Cardiac septum (tissue), 1 donor: ENCODE measurements at regions not wholly inside any gene's neighbourhood (a gene's known extent, or its start where the extent isn't known, plus 50 kb on each side); places are given as distances from the start of the nearest gene placed in this dataset.
"Not testable (repeated sequence)": the region's sequence is repeated elsewhere in the genome, so short reads cannot be mapped to it uniquely, and the experiment has no call there.

Experiments used
- DNase-seq: peaks from one replicate; pipeline ENCODE4 v3.0.0-alpha.2; 2020; ENCODE audit warnings: low spot score
- intact Hi-C: fragments of 100-400 bp; cut with DNase I; formaldehyde crosslinking; loops from one replicate; pipeline ENCODE4 v1.14.0; 2022
- donor health status: DM: no; HTN: no; CAD: no.

DNA sequence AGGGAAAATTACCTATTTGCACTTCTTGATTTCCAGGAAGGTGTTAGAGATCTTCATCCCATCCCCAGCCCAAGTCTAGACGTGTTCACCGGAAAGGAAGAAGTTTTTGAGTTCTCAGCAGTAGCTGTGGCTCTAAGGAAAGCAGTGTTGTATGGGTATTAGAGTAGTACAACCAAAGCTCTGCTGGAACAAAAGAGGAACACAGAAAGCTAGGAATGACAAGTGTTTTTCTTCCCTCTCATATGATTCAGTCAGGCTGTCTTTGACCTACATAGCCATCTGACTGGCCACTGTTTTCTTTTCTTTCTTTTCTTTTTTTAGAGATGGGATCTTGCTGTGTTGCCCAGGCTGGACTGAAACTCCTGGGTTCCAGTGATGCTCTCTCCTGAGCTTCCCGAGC lies 82.7 kb upstream of the SLC39A10 start:
- intact Hi-C loops, result no loop called here
- DNase-seq, result no peak

DNA sequence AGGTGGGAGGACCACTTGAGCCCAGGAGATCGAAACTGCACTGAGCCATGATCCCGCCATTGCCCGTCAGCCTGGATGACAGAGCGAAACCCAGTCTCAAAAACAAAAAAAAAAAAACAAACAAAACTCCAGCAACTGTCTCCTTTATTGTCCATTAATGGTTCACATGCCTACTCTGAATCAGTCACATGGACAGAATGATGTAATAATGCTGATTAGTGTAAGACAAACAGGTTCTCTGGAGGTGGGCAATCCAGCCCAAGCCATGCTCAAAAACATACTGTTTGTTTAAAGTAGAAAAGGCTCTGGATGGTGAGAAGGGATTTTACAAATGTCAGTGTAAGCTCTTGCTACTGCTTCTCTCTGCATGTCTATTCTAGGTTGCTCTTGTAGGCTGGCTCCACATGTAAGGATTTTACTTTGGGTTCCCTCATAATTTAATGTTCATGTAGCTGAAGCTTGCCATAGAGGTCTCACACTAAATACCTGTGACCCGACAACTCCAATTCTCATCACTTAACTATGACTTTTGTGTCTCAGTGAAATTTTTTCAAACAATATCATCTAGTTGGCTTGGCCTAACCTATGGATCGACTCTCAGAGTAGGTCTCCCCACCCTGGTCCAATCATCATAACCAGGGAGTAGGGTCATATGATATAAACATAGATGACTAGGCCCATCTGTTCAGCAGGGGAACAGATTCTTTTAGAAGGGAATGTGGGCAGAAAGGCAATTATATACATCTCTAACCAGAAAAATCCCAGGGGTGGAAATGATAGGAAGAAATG lies 83.9 kb upstream of the SLC39A10 start:
- intact Hi-C loops, result no loop called here
- DNase-seq, result no peak

DNA sequence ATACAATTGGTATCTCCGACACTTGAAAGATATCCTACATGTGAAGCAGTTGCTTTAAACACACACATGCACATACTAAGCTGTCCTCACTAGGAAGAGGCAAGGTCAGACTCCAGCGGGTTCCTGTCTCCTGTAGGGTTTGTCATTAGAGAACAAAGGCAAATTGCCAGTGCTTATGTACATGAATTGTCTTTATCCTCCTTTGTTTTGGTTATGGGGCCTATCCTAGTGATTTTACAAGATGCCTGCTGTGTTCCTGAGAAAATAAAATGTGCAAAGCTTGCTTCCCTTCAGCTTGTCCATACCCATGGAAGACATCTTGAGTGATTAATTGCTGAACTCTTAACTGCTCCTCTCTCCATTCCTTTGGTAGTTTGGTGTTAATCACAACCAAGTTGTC lies 86.7 kb upstream of the SLC39A10 start:
- DNase-seq, result no peak
- intact Hi-C loops, result no loop called here

DNA sequence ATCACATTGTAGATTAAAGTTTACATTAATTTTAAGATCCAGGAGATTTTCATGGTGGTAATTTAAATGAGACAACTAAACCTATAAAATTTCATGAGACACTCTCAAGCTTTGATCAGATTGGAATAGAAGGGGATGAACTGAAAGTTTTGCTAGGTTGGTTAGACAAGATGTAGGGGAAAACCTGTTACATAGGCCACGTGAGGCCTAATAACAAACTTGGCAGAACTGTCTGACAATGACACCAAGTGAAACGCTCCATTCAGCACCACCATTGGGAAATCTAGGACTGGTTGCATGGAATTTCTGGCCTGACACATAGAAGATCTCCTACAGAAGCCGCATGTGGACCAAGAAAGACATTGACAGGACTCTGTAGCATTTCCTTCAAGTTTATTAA lies 87.8 kb upstream of the SLC39A10 start:
- DNase-seq, result no peak

DNA sequence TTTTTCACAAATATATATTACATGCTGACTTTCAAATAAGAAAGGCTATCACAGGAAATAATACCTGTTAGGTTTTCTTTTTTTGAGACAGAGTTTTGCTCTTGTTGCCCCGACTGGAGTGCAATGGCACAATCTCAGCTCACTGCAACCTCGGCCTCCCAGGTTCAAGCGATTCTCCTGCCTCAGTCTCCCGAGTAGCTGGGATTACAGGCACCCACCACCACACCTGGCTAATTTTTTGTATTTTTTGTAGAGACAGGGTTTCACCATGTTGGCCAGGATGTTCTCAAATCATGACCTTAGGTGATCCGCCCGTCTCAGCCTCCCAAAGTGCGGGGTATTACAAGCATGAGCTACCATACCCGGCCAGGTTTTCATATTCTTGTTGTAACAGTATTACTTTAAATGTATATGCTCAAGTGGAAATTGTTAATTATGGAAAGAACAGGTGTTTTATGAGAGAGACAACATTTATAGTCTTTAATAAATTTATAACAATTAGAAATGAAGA lies 92.3 kb upstream of the SLC39A10 start:
- DNase-seq, intact Hi-C loops: not testable (repeated sequence)

More for the DNA sequence above, 87.8 kb upstream of the SLC39A10 start:
- intact Hi-C loops, result no loop called here

DNA sequence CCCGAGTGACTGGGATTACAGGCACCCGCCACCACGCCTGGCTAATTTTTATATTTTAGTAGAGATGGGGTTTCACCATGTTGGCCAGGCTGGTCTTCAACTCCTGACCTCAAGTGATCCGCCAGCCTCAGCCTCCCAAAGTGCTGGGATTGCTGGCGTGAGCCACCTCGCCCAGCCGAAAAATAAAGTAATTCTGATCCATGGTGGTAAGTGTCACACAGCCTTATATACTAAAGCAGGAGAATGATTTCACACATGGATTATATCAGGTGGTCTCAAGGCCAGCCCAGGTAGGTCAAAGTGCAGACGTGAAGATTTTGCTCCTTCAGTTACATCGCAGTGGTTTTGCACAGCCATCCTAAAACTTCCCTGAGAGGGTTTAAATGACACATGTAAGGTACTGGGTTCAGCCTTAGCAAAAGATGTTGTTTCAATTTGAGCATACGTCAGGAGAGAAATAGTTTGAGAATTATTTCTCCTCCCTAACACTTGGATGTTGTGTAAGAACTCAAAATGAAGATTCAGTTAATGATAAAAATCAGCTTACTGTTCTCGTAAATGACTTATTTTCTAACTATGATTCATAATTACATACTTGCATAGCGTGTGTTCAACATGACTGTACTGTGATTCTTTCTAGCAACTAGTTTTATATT lies 93.0 kb upstream of the SLC39A10 start:
- intact Hi-C loops, result no loop called here
- DNase-seq, result no peak

DNA sequence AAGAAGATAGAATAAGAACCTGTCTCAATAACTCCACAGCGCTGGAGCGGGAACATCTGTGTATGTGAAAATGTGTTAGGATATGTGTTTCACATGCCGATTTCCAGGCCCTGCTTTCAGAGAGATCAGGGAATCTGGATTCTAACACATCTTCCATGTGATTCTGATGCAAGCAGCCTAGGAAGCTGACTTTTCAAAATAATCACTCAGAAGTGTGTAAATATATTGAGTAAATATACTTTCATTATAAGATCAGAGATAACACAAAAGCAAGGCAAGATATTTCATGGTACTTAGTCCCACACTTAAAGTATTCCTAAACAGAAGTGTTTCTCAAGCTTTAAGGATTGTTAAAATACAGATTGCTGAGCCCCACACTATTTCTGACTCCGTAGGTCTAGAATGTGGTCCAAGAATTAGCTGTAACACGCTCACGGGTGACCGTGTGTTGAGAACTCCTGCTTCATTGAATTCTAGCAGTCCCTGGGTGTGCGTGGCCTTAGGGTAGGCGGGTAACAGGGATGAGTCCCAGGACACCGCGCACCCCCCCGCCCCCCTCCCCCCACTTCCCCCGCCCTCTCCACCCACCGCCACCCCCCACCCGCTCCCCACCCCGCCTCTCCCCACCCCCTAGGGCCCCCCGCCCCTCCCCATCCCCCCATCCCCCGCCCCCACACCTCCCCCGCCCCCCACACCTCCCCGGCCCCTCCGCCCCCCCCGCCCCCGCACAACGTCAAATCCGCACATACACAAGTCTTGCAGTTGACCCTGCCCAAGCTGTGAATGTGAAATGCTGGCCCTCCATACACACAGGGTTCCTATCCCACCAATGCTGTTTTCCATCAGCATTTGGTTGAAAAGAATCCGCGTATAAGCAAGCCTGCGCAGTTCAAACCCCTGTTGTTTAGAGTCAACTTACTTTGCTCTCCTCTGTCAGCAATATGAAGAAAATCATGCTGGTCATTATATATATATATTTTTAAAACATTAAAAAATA lies 94.2 kb upstream of the SLC39A10 start:
- DNase-seq, result no peak
- intact Hi-C loops, result no loop called here

DNA sequence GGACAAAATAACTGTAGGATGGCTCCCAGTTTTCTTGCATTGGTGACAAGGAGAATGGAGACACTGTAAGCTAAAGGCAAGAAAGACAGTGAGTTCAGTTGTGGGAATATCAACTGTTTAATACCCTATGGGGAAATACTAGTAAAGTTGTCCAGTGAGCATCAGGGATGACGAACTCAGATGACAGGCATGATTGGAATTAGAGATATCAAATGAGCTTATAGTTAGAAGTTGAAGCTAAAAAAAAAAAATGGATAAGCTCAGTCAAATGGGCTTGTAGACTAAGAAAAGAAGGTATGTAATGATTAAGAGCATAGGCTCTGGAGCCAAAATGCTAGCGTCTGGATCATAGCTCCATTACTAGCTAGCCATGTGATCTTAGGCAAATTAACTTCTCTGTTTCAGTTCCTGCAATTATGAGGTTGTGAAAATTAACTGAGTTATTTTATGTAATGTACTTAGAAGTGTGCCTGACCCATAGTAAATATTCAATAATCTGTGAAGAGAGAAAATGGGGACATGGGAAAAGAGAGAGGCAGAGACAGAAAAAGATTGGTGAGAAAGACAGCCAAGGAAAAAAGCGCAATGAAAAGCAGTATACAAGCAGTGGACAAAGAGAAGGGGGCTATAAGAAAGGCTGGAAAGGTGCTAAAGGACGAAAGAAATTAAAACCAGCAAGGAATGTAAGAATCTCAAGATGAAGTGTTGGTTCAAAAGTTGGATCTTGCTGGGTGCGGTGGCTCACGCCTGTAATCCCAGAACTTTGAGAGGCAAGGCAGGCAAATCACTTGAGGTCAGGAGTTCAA lies 95.7 kb upstream of the SLC39A10 start:
- no peak for DNase-seq
- intact Hi-C loops, result no loop called here

DNA sequence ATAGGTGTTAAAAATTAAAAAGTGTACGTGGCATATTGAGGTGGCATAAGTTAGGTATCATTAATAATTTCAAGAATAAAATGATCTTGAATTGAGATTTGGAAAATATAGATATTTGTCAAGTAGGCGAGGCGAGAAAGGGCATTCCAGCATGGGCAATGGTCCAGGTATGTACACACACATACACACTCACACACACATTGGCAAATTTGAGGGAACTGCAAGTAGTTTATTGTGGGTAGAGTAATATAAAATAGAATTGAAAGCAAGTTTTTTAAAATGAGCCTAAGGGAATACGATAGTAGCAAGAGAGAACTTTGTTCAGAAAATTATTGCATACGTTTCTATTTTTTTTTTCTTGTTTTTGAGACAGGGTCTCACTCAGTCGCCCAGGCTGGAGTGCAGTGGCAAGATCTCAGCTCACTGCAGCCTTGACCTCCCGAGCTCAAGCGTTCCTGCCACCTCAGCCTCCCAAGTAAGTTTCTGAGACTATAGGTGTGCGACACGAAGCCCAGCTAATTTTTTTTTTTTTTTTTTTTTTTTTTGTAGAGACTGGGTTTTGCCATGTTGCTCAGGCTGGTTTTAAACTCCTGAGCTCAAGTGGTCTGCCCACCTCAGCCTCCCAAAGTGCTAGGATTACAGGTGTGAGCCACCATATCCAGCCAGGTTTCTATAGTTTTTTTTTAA lies 96.7 kb upstream of the SLC39A10 start:
- intact Hi-C loops, result no loop called here
- no peak for DNase-seq

DNA sequence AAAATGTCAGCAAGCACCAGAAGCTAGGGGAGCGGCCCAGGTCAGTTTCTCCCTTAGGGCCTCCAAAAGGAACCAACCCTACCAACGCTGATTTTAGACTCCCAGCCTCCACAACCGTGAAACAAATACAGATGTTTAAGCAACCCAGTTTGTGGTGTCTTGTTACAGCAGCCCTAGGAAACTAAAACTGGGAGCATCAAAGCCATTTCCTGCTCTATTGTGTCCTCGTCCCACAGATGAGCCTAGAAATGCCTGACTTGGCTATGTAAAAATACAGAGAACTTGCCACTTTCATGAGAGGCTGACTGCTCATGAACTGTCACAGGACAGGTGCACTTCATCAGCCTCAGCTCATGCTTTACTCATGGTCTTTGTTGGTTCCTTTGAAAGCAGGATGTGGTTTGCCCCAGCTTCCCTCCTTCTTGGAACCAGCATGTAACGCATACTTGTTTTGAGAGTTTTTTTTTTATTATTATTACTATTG lies 97.6 kb upstream of the SLC39A10 start:
- intact Hi-C loops, result no loop called here
- DNase-seq, result no peak

DNA sequence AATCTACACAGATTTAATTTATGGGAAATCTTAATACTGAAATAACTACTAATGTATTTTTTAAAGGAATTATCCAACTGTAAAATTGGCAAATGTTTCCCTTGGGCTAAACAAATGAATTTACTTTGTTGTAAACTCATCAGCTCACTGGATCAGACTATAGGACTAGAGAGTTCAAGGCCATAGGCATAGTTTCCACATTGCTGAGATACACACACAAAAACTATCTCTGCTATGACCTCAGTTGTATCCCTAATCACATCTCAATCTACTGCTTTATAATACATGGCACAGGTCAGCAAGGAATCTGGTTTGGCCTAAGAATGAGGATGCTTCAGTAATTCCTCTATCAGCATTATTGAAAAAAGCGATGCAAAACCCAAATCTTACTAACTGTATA lies 101.1 kb upstream of the SLC39A10 start:
- intact Hi-C loops, result no loop called here
- no peak for DNase-seq

DNA sequence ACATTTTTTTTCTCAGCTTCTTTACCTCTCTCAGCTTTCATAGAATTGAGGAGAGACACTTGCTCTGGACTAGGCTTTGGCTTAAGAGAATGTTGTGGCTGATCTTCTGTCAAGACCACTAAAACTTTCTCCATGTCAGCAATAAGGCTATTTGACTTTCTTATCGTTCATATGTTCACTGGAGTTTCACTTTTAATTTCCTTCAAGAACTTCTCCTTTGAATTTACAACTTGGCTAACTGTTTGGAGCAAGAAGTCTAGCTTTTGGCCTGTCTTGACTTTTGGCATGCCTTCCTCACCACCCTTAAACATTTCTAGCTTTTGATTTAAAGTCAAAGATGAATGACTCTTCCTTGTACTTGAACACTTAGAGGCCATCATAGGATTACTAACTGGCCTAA lies 104.4 kb upstream of the SLC39A10 start:
- no peak for DNase-seq
- intact Hi-C loops, result no loop called here

DNA sequence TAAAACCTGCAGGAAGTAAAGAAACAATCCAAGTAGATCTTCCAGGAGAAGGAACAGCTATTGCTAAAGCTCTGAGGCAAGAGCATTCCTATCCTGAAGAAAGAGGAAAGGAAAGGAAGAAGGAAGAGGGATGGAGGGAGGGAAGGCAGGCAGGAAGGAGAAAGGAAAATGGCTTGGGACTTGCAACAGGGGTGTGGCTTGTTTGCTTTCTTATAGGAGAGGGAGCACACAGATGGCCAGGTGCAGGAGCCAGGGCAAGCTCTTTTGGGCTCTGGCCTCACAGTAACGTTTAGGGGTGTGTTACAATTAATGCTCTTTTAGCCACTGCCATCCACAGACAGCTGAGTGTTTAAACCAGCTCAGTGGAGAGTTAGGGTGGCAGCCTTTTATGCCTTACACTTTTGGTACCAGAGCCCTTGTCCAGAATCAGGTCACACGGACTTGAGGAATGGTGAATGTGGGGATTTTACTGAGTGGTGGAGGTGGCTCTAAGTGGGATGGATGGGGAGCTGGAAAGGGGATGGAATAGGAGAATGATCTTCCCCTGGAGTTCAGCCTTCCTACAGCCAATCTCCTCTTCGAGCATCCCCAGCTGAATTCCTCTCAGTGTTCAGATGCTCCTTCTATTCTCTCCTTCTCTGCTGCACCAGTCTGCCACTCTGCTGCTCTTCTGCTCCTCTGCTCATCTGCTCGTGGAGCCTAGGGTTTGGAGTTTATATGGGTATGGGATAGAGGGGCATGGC lies 108.7 kb upstream of the SLC39A10 start:
- DNase-seq, result no peak
- intact Hi-C loops, result no loop called here

DNA sequence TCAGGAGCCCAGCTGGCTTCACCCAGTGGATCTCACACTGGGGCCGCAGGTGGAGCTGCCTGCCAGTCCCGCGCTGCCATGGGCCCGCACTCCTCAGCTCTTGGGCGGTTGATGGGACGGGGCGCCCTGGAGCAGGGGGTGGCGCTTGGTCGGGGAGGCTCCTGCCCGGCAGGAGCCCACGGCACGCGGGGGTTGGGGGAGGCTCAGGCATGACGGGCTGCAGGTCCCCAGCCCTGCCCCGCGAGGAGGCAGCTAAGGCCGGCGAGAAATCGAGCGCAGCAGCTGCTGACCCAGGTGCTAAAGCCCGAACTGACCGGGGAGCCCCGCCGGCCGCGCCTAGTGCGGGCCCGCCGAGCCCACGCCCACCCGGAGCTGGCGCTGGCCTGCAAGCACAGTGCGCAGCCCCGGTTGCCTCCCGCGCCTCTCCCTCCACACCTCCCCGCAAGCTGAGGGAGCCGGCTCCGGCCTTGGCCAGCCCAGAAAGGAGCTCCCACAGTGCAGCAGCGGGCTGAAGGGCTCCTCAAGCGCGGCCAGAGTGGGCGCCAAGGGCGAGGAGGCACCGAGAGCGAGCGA lies 109.7 kb upstream of the SLC39A10 start:
- DNase-seq, intact Hi-C loops: not testable (repeated sequence)

DNA sequence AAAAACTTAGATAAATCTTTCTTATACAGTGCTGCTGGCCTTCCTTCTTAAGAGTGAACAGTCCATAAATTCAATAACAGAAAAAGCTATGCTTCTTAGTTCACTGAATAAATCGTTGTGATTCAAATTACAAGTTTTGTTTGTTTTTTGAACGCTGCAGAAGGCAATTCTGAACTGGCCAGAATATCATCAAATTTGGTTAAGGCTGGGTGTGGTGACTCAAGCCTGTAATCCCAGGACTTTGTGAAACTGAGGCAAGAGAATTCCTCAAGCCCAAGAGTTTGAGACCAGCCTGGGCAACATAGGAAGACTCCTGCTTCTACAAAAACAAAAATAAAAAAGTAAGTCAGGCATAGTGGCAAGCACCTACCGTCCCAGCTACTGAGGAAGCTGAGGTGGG lies 111.2 kb upstream of the SLC39A10 start:
- DNase-seq, result no peak
- intact Hi-C loops, result no loop called here

DNA sequence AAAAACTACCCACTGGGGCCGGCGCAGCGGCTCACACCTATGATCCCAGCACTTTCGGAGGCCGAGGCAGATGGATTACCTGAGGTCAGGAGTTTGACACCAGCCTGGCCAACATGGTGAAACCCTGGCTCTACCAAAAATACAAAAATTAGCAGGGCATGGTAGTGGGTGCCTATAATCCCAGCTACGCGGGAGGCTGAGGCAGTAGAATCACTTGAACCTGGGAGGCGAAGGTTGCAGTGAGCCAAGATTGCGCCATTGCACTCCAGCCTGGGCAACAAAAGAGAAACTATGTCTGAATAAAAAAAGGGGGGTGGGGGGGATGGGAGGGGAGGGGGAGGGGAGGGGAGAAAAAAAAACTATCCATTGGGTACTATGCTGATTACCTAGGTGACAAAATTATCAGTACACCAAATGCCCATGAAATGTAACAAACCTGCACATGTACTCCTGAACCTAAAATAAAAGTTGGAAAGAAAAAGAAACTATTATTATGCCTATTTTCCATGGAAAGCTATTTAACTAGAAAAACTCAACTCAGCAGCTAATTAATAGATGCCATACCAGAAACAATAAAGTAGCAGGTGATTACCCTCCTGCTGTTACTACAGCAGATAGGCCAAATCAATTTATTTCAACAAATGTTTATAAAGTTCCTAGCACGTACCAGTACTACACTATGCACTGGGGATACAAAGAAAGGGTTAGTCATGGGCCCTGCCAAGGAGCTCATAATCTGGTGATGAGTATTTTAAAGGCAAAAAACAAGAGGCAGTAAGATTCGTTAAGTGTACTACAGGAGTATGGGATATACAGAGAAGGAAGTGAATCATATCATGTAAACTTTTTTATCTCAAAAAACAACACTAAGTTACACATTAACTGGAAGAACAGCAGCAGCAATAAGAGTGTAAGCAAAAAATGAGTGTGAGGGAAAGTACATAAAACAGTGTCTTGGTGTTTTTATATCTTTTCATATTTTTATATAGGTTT lies 112.8 kb upstream of the SLC39A10 start:
- DNase-seq, result no peak
- intact Hi-C loops, result no loop called here
